ENCODE measurements at regions not wholly inside any gene's neighbourhood (a gene's known extent, or its start where the extent isn't known, plus 50 kb on each side); places are given as distances from the start of the nearest gene placed in this dataset.

- peak overlapping the region; percentile 77 for H3K56ac ChIP-seq (ENCODE audit: low read length)
- peak overlapping the region; percentile 62 for H3K4ac ChIP-seq (ENCODE audit: low read depth, low read length)
- H3K23ac ChIP-seq (ENCODE audit: low read length): no peak overlapping the region
- H3K4me3 ChIP-seq (ENCODE audit: low read length): no peak overlapping the region
- H3K27ac ChIP-seq (ENCODE audit: low read depth, low read length): peak overlapping the region; percentile 70
- no peak overlapping the region for H2AK5ac ChIP-seq (ENCODE audit: low read length)
- H3K27me3 ChIP-seq (ENCODE audit: insufficient read depth, low read length, poor library complexity): no peaks in the 10 kb centered on the region
- peak overlapping the region; percentile 31 for H2BK120ac ChIP-seq (ENCODE audit: low read depth, low read length)
- H3K9ac ChIP-seq (ENCODE audit: low read length): peak overlapping the region; percentile 11
- H3K18ac ChIP-seq (ENCODE audit: low read length): peak overlapping the region; percentile 70
- WGBS (ENCODE audit: extremely low coverage, insufficient coverage, low lambda C conversion rate): no CpG with 5 or more reads among the region's 4 CpGs
- no peaks in the 10 kb centered on the region for H3K79me1 ChIP-seq (ENCODE audit: low read length)
- H4K8ac ChIP-seq (ENCODE audit: low read depth, low read length): no peak overlapping the region
- peak overlapping the region; percentile 88 for H2BK15ac ChIP-seq (replicated peaks; ENCODE audit: low read depth)
- H3K79me2 ChIP-seq (ENCODE audit: control insufficient read depth, insufficient read depth, low read length): no peaks in the 10 kb centered on the region
- H3K4me2 ChIP-seq (ENCODE audit: low read length): no peak overlapping the region
- H3K36me3 ChIP-seq (ENCODE audit: control insufficient read depth, insufficient read depth, low read length): no peaks in the 10 kb centered on the region
- peak; percentile 53 for DNase-seq
- peak overlapping the region; percentile 56 for H4K5ac ChIP-seq (ENCODE audit: low read length)
- H2BK5ac ChIP-seq (ENCODE audit: low read length): peak overlapping the region; percentile 95
- peaks cover 11% of the 10 kb centered on the region for H3K4me1 ChIP-seq (ENCODE audit: control insufficient read depth, low read depth, low read length)
Observed at GRCh38 chr5:119951330-119951934, 322.1 kb downstream of the FAM170A start.

DNA sequence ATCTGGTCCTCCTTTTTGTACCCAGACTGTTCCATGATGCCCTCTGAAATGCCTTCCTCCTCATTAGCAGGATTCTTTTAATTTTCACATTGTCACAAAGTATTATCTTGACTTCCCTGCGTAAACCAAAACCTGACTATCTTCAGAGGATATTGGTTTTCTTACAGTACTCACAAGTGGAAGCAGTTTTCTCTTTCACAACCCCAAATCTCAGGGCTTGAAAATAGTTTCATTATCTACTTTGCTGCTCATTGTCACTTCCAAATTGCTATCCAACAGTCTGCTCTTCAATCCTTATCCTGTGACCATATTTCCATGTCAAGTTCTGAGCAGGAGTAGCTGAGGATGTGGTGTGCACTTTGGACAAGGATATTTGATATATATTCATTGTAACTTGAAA, 324.1 kb downstream of the FAM170A start:
- no CpG with 5 or more reads among the region's 1 CpG for WGBS (ENCODE audit: extremely low coverage, insufficient coverage, low lambda C conversion rate)

GRCh38 chr5:119954106-119954505, 324.7 kb downstream of the FAM170A start:
- H3K23ac ChIP-seq (ENCODE audit: low read length): no peak overlapping the region
- H3K4me1 ChIP-seq (ENCODE audit: control insufficient read depth, low read depth, low read length): peaks cover 11% of the 10 kb centered on the region
- H3K36me3 ChIP-seq (ENCODE audit: control insufficient read depth, insufficient read depth, low read length): no peaks in the 10 kb centered on the region
- no peak overlapping the region for H2BK120ac ChIP-seq (ENCODE audit: low read depth, low read length)
- no peak overlapping the region for H3K9ac ChIP-seq (ENCODE audit: low read length)
- H4K5ac ChIP-seq (ENCODE audit: low read length): no peak overlapping the region
- H3K18ac ChIP-seq (ENCODE audit: low read length): no peak overlapping the region
- no peak overlapping the region for H3K4ac ChIP-seq (ENCODE audit: low read depth, low read length)
- no peak overlapping the region for H3K56ac ChIP-seq (ENCODE audit: low read length)
- H3K4me3 ChIP-seq (ENCODE audit: low read length): no peak overlapping the region
- H3K79me1 ChIP-seq (ENCODE audit: low read length): no peaks in the 10 kb centered on the region
- H2BK15ac ChIP-seq (replicated peaks; ENCODE audit: low read depth): no peak overlapping the region
- no peak overlapping the region for H2AK5ac ChIP-seq (ENCODE audit: low read length)
- no peak overlapping the region for H3K4me2 ChIP-seq (ENCODE audit: low read length)
- no peak overlapping the region for H2BK5ac ChIP-seq (ENCODE audit: low read length)
- no peaks in the 10 kb centered on the region for H3K79me2 ChIP-seq (ENCODE audit: control insufficient read depth, insufficient read depth, low read length)
- no peak overlapping the region for H3K27ac ChIP-seq (ENCODE audit: low read depth, low read length)
- H3K27me3 ChIP-seq (ENCODE audit: insufficient read depth, low read length, poor library complexity): no peaks in the 10 kb centered on the region
- peak; percentile 40 for DNase-seq
- no peak overlapping the region for H4K8ac ChIP-seq (ENCODE audit: low read depth, low read length)

More for the DNA sequence above, 324.1 kb downstream of the FAM170A start:
- no peak overlapping the region for H3K9ac ChIP-seq (ENCODE audit: low read length)
- H2AK5ac ChIP-seq (ENCODE audit: low read length): no peak overlapping the region
- H3K56ac ChIP-seq (ENCODE audit: low read length): no peak overlapping the region
- no peak overlapping the region for H3K4ac ChIP-seq (ENCODE audit: low read depth, low read length)
- peak overlapping the region; percentile 87 for H3K18ac ChIP-seq (ENCODE audit: low read length)
- peak overlapping the region; percentile 71 for H2BK5ac ChIP-seq (ENCODE audit: low read length)
- H2BK15ac ChIP-seq (replicated peaks; ENCODE audit: low read depth): no peak overlapping the region
- no peak overlapping the region for H3K4me3 ChIP-seq (ENCODE audit: low read length)
- H4K8ac ChIP-seq (ENCODE audit: low read depth, low read length): no peak overlapping the region
- peak overlapping the region; percentile 22 for H3K27ac ChIP-seq (ENCODE audit: low read depth, low read length)
- H3K23ac ChIP-seq (ENCODE audit: low read length): no peak overlapping the region
- H3K4me1 ChIP-seq (ENCODE audit: control insufficient read depth, low read depth, low read length): peaks cover 11% of the 10 kb centered on the region
- H3K27me3 ChIP-seq (ENCODE audit: insufficient read depth, low read length, poor library complexity): no peaks in the 10 kb centered on the region
- H3K36me3 ChIP-seq (ENCODE audit: control insufficient read depth, insufficient read depth, low read length): no peaks in the 10 kb centered on the region
- peak overlapping the region; percentile 88 for H2BK120ac ChIP-seq (ENCODE audit: low read depth, low read length)
- DNase-seq: peak; percentile 61
- H3K79me2 ChIP-seq (ENCODE audit: control insufficient read depth, insufficient read depth, low read length): no peaks in the 10 kb centered on the region
- peak overlapping the region; percentile 26 for H4K5ac ChIP-seq (ENCODE audit: low read length)
- H3K4me2 ChIP-seq (ENCODE audit: low read length): no peak overlapping the region
- no peaks in the 10 kb centered on the region for H3K79me1 ChIP-seq (ENCODE audit: low read length)

- Histone ChIP-seq H3K9ac (ENCODE audit: low read length) (no peak overlapping the region), H3K23ac (ENCODE audit: low read length) (no peak overlapping the region), H3K79me1 (ENCODE audit: low read length) (no peaks in the 10 kb centered on the region), H3K4me1 (ENCODE audit: control insufficient read depth, low read depth, low read length) (no peaks in the 10 kb centered on the region), H2BK120ac (ENCODE audit: low read depth, low read length) (no peak overlapping the region), H3K79me2 (ENCODE audit: control insufficient read depth, insufficient read depth, low read length) (no peaks in the 10 kb centered on the region), H3K18ac (ENCODE audit: low read length) (no peak overlapping the region), H3K27me3 (ENCODE audit: insufficient read depth, low read length, poor library complexity) (no peaks in the 10 kb centered on the region), H3K4ac (ENCODE audit: low read depth, low read length) (no peak overlapping the region), H3K27ac (ENCODE audit: low read depth, low read length) (no peak overlapping the region), H3K4me3 (ENCODE audit: low read length) (no peak overlapping the region), H2BK15ac (replicated peaks; ENCODE audit: low read depth) (no peak overlapping the region), H4K8ac (ENCODE audit: low read depth, low read length) (no peak overlapping the region), H2BK5ac (ENCODE audit: low read length) (no peak overlapping the region), H2AK5ac (ENCODE audit: low read length) (no peak overlapping the region), H3K4me2 (ENCODE audit: low read length) (no peak overlapping the region), H3K36me3 (ENCODE audit: control insufficient read depth, insufficient read depth, low read length) (no peaks in the 10 kb centered on the region), H3K56ac (ENCODE audit: low read length) (no peak overlapping the region), H4K5ac (ENCODE audit: low read length) (no peak overlapping the region)
- WGBS (ENCODE audit: extremely low coverage, insufficient coverage, low lambda C conversion rate): no CpG with 5 or more reads among the region's 1 CpG
- no peak for DNase-seq
Observed at GRCh38 chr5:119961993-119962392, 332.6 kb downstream of the FAM170A start.

- no peak overlapping the region for H3K27ac ChIP-seq (ENCODE audit: low read depth, low read length)
- no peaks in the 10 kb centered on the region for H3K79me1 ChIP-seq (ENCODE audit: low read length)
- H2BK15ac ChIP-seq (replicated peaks; ENCODE audit: low read depth): no peak overlapping the region
- no peak for DNase-seq
- H4K5ac ChIP-seq (ENCODE audit: low read length): no peak overlapping the region
- no peak overlapping the region for H3K4me3 ChIP-seq (ENCODE audit: low read length)
- H3K18ac ChIP-seq (ENCODE audit: low read length): no peak overlapping the region
- no peak overlapping the region for H3K56ac ChIP-seq (ENCODE audit: low read length)
- no peak overlapping the region for H3K9ac ChIP-seq (ENCODE audit: low read length)
- 100% methylated on average over 2 of the region's 3 CpGs for WGBS (ENCODE audit: extremely low coverage, insufficient coverage, low lambda C conversion rate)
- no peak overlapping the region for H3K23ac ChIP-seq (ENCODE audit: low read length)
- no peaks in the 10 kb centered on the region for H3K36me3 ChIP-seq (ENCODE audit: control insufficient read depth, insufficient read depth, low read length)
- H3K4ac ChIP-seq (ENCODE audit: low read depth, low read length): no peak overlapping the region
- H2BK5ac ChIP-seq (ENCODE audit: low read length): no peak overlapping the region
- H3K27me3 ChIP-seq (ENCODE audit: insufficient read depth, low read length, poor library complexity): no peaks in the 10 kb centered on the region
- no peak overlapping the region for H2AK5ac ChIP-seq (ENCODE audit: low read length)
- H3K4me2 ChIP-seq (ENCODE audit: low read length): no peak overlapping the region
- no peaks in the 10 kb centered on the region for H3K79me2 ChIP-seq (ENCODE audit: control insufficient read depth, insufficient read depth, low read length)
- H4K8ac ChIP-seq (ENCODE audit: low read depth, low read length): no peak overlapping the region
- no peak overlapping the region for H2BK120ac ChIP-seq (ENCODE audit: low read depth, low read length)
- H3K4me1 ChIP-seq (ENCODE audit: control insufficient read depth, low read depth, low read length): no peaks in the 10 kb centered on the region
Observed at GRCh38 chr5:119966028-119966427, 336.7 kb downstream of the FAM170A start.

- Histone ChIP-seq H3K56ac (ENCODE audit: low read length) (no peak overlapping the region), H2BK120ac (ENCODE audit: low read depth, low read length) (no peak overlapping the region), H3K4me1 (ENCODE audit: control insufficient read depth, low read depth, low read length) (no peaks in the 10 kb centered on the region), H3K36me3 (ENCODE audit: control insufficient read depth, insufficient read depth, low read length) (no peaks in the 10 kb centered on the region), H3K9ac (ENCODE audit: low read length) (no peak overlapping the region), H3K79me2 (ENCODE audit: control insufficient read depth, insufficient read depth, low read length) (no peaks in the 10 kb centered on the region), H3K4ac (ENCODE audit: low read depth, low read length) (no peak overlapping the region), H3K27ac (ENCODE audit: low read depth, low read length) (no peak overlapping the region), H2AK5ac (ENCODE audit: low read length) (no peak overlapping the region), H3K27me3 (ENCODE audit: insufficient read depth, low read length, poor library complexity) (no peaks in the 10 kb centered on the region), H3K4me3 (ENCODE audit: low read length) (no peak overlapping the region), H3K79me1 (ENCODE audit: low read length) (no peaks in the 10 kb centered on the region), H4K5ac (ENCODE audit: low read length) (no peak overlapping the region), H2BK5ac (ENCODE audit: low read length) (no peak overlapping the region), H2BK15ac (replicated peaks; ENCODE audit: low read depth) (no peak overlapping the region), H4K8ac (ENCODE audit: low read depth, low read length) (no peak overlapping the region), H3K4me2 (ENCODE audit: low read length) (no peak overlapping the region), H3K23ac (ENCODE audit: low read length) (no peak overlapping the region), H3K18ac (ENCODE audit: low read length) (no peak overlapping the region)
- no peak for DNase-seq
- no CpG with 5 or more reads among the region's 2 CpGs for WGBS (ENCODE audit: extremely low coverage, insufficient coverage, low lambda C conversion rate)
Observed at GRCh38 chr5:119968690-119969089, 339.3 kb downstream of the FAM170A start.

All from mesendoderm (in vitro differentiated cells).